H9 (cell line): ENCODE measurements at regions not wholly inside any gene's neighbourhood (a gene's known extent, or its start where the extent isn't known, plus 50 kb on each side); places are given as distances from the start of the nearest gene placed in this dataset.

Experiments used
- DNase-seq: peaks from one replicate; pipeline ENCODE4 v3.0.0-alpha.2; 2017
- H2AFZ ChIP-seq: one replicate; pipeline ENCODE4 v1.6.1; 2013; ENCODE audit warnings: mild to moderate bottlenecking, low read length, control low read depth, moderate library complexity
- H2AK5ac ChIP-seq: 2 replicates; pipeline ENCODE4 v1.6.1; 2013; ENCODE audit warnings: low read length, control low read depth, mixed read lengths; ENCODE audit not compliant: insufficient read length
- H2BK120ac ChIP-seq: one replicate; pipeline ENCODE4 v1.6.1; 2013; ENCODE audit warnings: low read depth, mild to moderate bottlenecking, low read length, control low read depth, inconsistent platforms; ENCODE audit not compliant: poor library complexity, severe bottlenecking
- H2BK12ac ChIP-seq: 2 replicates; pipeline ENCODE4 v1.6.1; 2013; ENCODE audit warnings: low read length, control low read depth, mixed read lengths, low read depth; ENCODE audit not compliant: insufficient read length
- H2BK15ac ChIP-seq: 2 replicates; pipeline ENCODE4 v1.6.1; 2013; ENCODE audit warnings: low read depth, low read length, control low read depth
- H2BK20ac ChIP-seq: one replicate; pipeline ENCODE4 v1.6.1; 2013; ENCODE audit warnings: low read depth, mild to moderate bottlenecking, low read length, control low read depth, inconsistent platforms; ENCODE audit not compliant: poor library complexity, severe bottlenecking
- H2BK5ac ChIP-seq: 2 replicates; pipeline ENCODE4 v1.6.1; 2013; ENCODE audit warnings: low read length, control low read depth, mixed read lengths; ENCODE audit not compliant: insufficient read length
- H3K14ac ChIP-seq: 2 replicates; pipeline ENCODE4 v1.6.1; 2013; ENCODE audit warnings: low read length, control low read depth; ENCODE audit not compliant: insufficient read depth
- H3K18ac ChIP-seq: 2 replicates; pipeline ENCODE4 v1.6.1; 2013; ENCODE audit warnings: low read depth, mild to moderate bottlenecking, mixed read lengths, low read length, control low read depth; ENCODE audit not compliant: insufficient read length
- H3K23ac ChIP-seq: 2 replicates; pipeline ENCODE4 v1.6.1; 2013; ENCODE audit warnings: low read length, control low read depth, mixed read lengths, low read depth; ENCODE audit not compliant: insufficient read length
- H3K23me2 ChIP-seq: 2 replicates; pipeline ENCODE4 v1.6.1; 2013; ENCODE audit warnings: low read depth, mild to moderate bottlenecking, mixed read lengths, low read length, control low read depth; ENCODE audit not compliant: insufficient read length, poor library complexity, severe bottlenecking
- H3K27ac ChIP-seq: 2 replicates; pipeline ENCODE4 v1.5.1; 2013; ENCODE audit warnings: low read length, control low read depth, mixed read lengths, low read depth; ENCODE audit not compliant: insufficient read length
- H3K27me3 ChIP-seq: 2 replicates; pipeline ENCODE4 v1.6.1; 2013; ENCODE audit warnings: low read length, control low read depth, inconsistent platforms; ENCODE audit not compliant: insufficient read depth
- H3K4ac ChIP-seq: 2 replicates; pipeline ENCODE4 v1.6.1; 2013; ENCODE audit warnings: low read depth, mild to moderate bottlenecking, control low read depth, inconsistent platforms, low read length, moderate library complexity
- H3K4me1 ChIP-seq: 2 replicates; pipeline ENCODE4 v1.6.1; 2013; ENCODE audit warnings: low read length, control low read depth, inconsistent platforms; ENCODE audit not compliant: insufficient read depth
- H3K4me2 ChIP-seq: 2 replicates; pipeline ENCODE4 v1.6.1; 2013; ENCODE audit warnings: low read length, control low read depth, mixed read lengths; ENCODE audit not compliant: insufficient read length, insufficient read depth
- H3K56ac ChIP-seq: 2 replicates; pipeline ENCODE4 v1.6.1; 2013; ENCODE audit warnings: low read depth, mild to moderate bottlenecking, mixed read lengths, low read length, control low read depth; ENCODE audit not compliant: insufficient read length
- H3K79me1 ChIP-seq: 2 replicates; pipeline ENCODE4 v1.6.1; 2013; ENCODE audit warnings: low read depth, mild to moderate bottlenecking, moderate library complexity, low read length, control low read depth, inconsistent platforms; ENCODE audit not compliant: insufficient read depth, poor library complexity, severe bottlenecking
- H3K79me2 ChIP-seq: 2 replicates; pipeline ENCODE4 v1.6.1; 2013; ENCODE audit warnings: low read length, control low read depth, inconsistent platforms; ENCODE audit not compliant: insufficient read depth
- H3K9ac ChIP-seq: 2 replicates; pipeline ENCODE4 v1.6.1; 2013; ENCODE audit warnings: low read length, control low read depth, mixed read lengths; ENCODE audit not compliant: insufficient read length; ENCODE audit errors: extremely low read depth
- H3K9me3 ChIP-seq: one replicate; pipeline ENCODE4 v1.6.1; 2013; ENCODE audit warnings: low read depth, low read length, inconsistent platforms; ENCODE audit not compliant: control insufficient read depth
- H3T11ph ChIP-seq: one replicate; pipeline ENCODE4 v1.6.1; 2013; ENCODE audit warnings: mild to moderate bottlenecking, low read length, control low read depth, inconsistent platforms
- H4K20me1 ChIP-seq: one replicate; pipeline ENCODE4 v1.6.1; 2013; ENCODE audit not compliant: control insufficient read depth, insufficient read length, insufficient read depth
- H4K5ac ChIP-seq: 2 replicates; pipeline ENCODE4 v1.6.1; 2013; ENCODE audit warnings: low read depth, mild to moderate bottlenecking, mixed read lengths, low read length, control low read depth; ENCODE audit not compliant: insufficient read length
- H4K8ac ChIP-seq: replicated peaks from 2 replicates; pipeline ENCODE4 v1.6.1; 2013; ENCODE audit warnings: low read length, control low read depth, mixed read lengths, low read depth; ENCODE audit not compliant: insufficient read length
- H4K91ac ChIP-seq: 2 replicates; pipeline ENCODE4 v1.6.1; 2013; ENCODE audit warnings: low read depth, mild to moderate bottlenecking, moderate library complexity, mixed read lengths, low read length, control low read depth; ENCODE audit not compliant: insufficient read length
- H3K27ac Mint-ChIP-seq, 3 experiments: 2 replicates in 2 of 3; 3 replicates in 1 of 3; pipeline ENCODE4 v1.8.0; 2020 to 2021; ENCODE audit warnings: mixed read lengths in 3 of 3, mild to moderate bottlenecking in 1 of 3, moderate library complexity in 1 of 3
- H3K27me3 Mint-ChIP-seq: 2 replicates; pipeline ENCODE4 v1.8.0; 2021; ENCODE audit warnings: low read depth, mild to moderate bottlenecking, moderate library complexity, mixed read lengths
- H3K36me3 Mint-ChIP-seq, 3 experiments: 2 replicates in 2 of 3; 3 replicates in 1 of 3; pipeline ENCODE4 v1.8.0; 2020 to 2021; ENCODE audit warnings: low read depth in 3 of 3, mixed read lengths in 3 of 3; ENCODE audit not compliant: insufficient read depth in 1 of 3
- H3K4me1 Mint-ChIP-seq, 2 experiments: 2 replicates each; pipeline ENCODE4 v1.8.0; 2020; ENCODE audit warnings: mixed read lengths in 2 of 2
- H3K4me3 Mint-ChIP-seq, 2 experiments: 2 replicates in 1 of 2; 3 replicates in 1 of 2; pipeline ENCODE4 v1.8.0; 2020 to 2021; ENCODE audit warnings: mild to moderate bottlenecking in 2 of 2, mixed read lengths in 2 of 2, moderate library complexity in 1 of 2
- H3K9me3 Mint-ChIP-seq, 2 experiments: 2 replicates in 1 of 2; 3 replicates in 1 of 2; pipeline ENCODE4 v1.8.0; 2020; ENCODE audit warnings: mild to moderate bottlenecking in 2 of 2, mixed read lengths in 2 of 2, moderate library complexity in 1 of 2
- CTCF ChIP-seq: fragments of 200-600 bp; sonication (generic); conservative IDR thresholded peaks from 3 replicates; pipeline ENCODE4 v1.8.0; 2021; ENCODE audit warnings: antibody characterized with exemption, mild to moderate bottlenecking
- WGBS: extraction: QIAGEN DNeasy Blood & Tissue Kit; methylation state at CpG from one replicate; pipeline ENCODE4 v1.1.7; 2013; ENCODE audit warnings: missing lambda C conversion rate, low lambda C conversion rate, mixed read lengths; ENCODE audit not compliant: insufficient read length; ENCODE audit errors: extremely low coverage; 5-methylcytosine and 5-hydroxymethylcytosine counted together

- no peak overlapping the region for H3K27ac Mint-ChIP-seq
- TF ChIP-seq CTCF = no peak
- H4K20me1 ChIP-seq = no peaks in the 10 kb centered on the region
- no peaks in the 10 kb centered on the region for H3K79me1 ChIP-seq
- no peak overlapping the region for H2BK12ac ChIP-seq
- H3K4me2 ChIP-seq = no peak overlapping the region
- H3K9me3 ChIP-seq = no peaks in the 10 kb centered on the region
- no peaks in the 10 kb centered on the region; a peak in 1 of 5 replicates for H3K9me3 Mint-ChIP-seq
- H3K27me3 ChIP-seq = no peaks in the 10 kb centered on the region
- no peaks in the 10 kb centered on the region for H3K27me3 Mint-ChIP-seq
- no peak overlapping the region for H3K4me3 Mint-ChIP-seq
- H4K91ac ChIP-seq = no peak overlapping the region
- H3K36me3 Mint-ChIP-seq = no peaks in the 10 kb centered on the region
- H3K9ac ChIP-seq = no peak overlapping the region
- H3K4me1 ChIP-seq = no peaks in the 10 kb centered on the region
- H2BK20ac ChIP-seq = no peak overlapping the region
- no peak overlapping the region for H3K27ac ChIP-seq
- no peak overlapping the region for H3K4ac ChIP-seq
- DNase-seq = no peak
- H4K8ac ChIP-seq = no peak overlapping the region
- H3K4me1 Mint-ChIP-seq = no peaks in the 10 kb centered on the region
- no peak overlapping the region for H2AFZ ChIP-seq
- H3K14ac ChIP-seq = no peak overlapping the region
- no peaks in the 10 kb centered on the region for H3K23me2 ChIP-seq
- H3K23ac ChIP-seq = no peak overlapping the region
- H3K79me2 ChIP-seq = no peaks in the 10 kb centered on the region
- H4K5ac ChIP-seq = no peak overlapping the region
- WGBS = no CpG with 5 or more reads among the region's 5 CpGs
- no peak overlapping the region for H3K18ac ChIP-seq
- H2BK15ac ChIP-seq = no peak overlapping the region
- no peak overlapping the region for H3K56ac ChIP-seq
- H2BK120ac ChIP-seq = no peak overlapping the region
- H3T11ph ChIP-seq = no peak overlapping the region
- no peak overlapping the region for H2BK5ac ChIP-seq
- H2AK5ac ChIP-seq = no peak overlapping the region
Measured at GRCh38 chr7:89731751-89732445, 422.4 kb upstream of the STEAP1 start.
